ENCODE measurements at regions not wholly inside any gene's neighbourhood (a gene's known extent, or its start where the extent isn't known, plus 50 kb on each side); places are given as distances from the start of the nearest gene placed in this dataset.

DNA sequence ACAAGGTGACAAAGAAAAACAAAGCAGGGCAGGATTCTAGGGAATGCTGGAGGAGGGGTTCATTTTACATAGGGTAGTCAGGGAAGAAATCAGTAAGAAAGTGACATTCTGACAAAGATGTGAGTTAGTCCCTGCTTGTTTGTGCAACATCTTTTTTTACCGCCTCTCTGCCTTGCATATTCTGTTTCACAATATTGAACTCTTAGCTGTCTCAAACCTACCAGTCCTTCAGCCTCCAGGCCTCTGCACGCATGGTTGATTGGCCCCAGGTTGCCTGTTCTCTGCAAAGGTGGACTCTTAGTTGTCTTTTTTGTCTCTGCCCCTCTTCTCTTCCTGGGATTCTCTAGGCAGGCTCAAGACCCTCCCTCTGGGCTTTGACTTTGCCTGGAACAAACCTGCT, 152.2 kb upstream of the RUNX1 start:
- Histone ChIP-seq H3K56ac (ENCODE audit: insufficient read length, low read depth, low read length) (no peak overlapping the region), H3K18ac (ENCODE audit: insufficient read length, low read depth, low read length) (no peak overlapping the region), H3K27me3 (ENCODE audit: insufficient read depth, low read length) (no peaks in the 10 kb centered on the region), H3K23me2 (ENCODE audit: insufficient read length, low read depth, low read length, poor library complexity, severe bottlenecking) (no peaks in the 10 kb centered on the region), H4K20me1 (ENCODE audit: control insufficient read depth, insufficient read depth, insufficient read length) (no peaks in the 10 kb centered on the region), H2AK5ac (ENCODE audit: insufficient read length, low read length) (no peak overlapping the region), H3K23ac (ENCODE audit: insufficient read length, low read depth, low read length) (no peak overlapping the region), H3T11ph (ENCODE audit: low read length) (no peak overlapping the region), H2BK15ac (ENCODE audit: low read depth, low read length) (no peak overlapping the region), H3K9ac (ENCODE audit: extremely low read depth, insufficient read length, low read length) (no peak overlapping the region), H4K5ac (ENCODE audit: insufficient read length, low read depth, low read length) (no peak overlapping the region), H2BK120ac (ENCODE audit: low read depth, low read length, poor library complexity, severe bottlenecking) (no peak overlapping the region), H3K4ac (ENCODE audit: low read depth, low read length) (no peak overlapping the region), H2AFZ (ENCODE audit: low read length) (no peak overlapping the region), H3K14ac (ENCODE audit: insufficient read depth, low read length) (no peak overlapping the region), H3K79me1 (ENCODE audit: insufficient read depth, low read depth, low read length, poor library complexity, severe bottlenecking) (no peaks in the 10 kb centered on the region), H4K91ac (ENCODE audit: insufficient read length, low read depth, low read length) (no peak overlapping the region), H4K8ac (replicated peaks; ENCODE audit: insufficient read length, low read depth, low read length) (no peak overlapping the region), H3K79me2 (ENCODE audit: insufficient read depth, low read length) (no peaks in the 10 kb centered on the region), H3K27ac (ENCODE audit: insufficient read length, low read depth, low read length) (no peak overlapping the region), H3K4me1 (ENCODE audit: insufficient read depth, low read length) (no peaks in the 10 kb centered on the region), H2BK5ac (ENCODE audit: insufficient read length, low read length) (no peak overlapping the region), H3K9me3 (ENCODE audit: control insufficient read depth, low read depth, low read length) (no peaks in the 10 kb centered on the region), H3K4me2 (ENCODE audit: insufficient read depth, insufficient read length, low read length) (no peak overlapping the region), H2BK20ac (ENCODE audit: low read depth, low read length, poor library complexity, severe bottlenecking) (no peak overlapping the region), H2BK12ac (ENCODE audit: insufficient read length, low read depth, low read length) (no peak overlapping the region)
- Mint-ChIP-seq H3K4me3 (no peak overlapping the region), H3K9me3 (peaks cover 0 to 2% of the 10 kb centered on the region in 2 experiments; a peak in 1 of 5 replicates), H3K27me3 (ENCODE audit: low read depth) (no peaks in the 10 kb centered on the region), H3K27ac (no peak overlapping the region; a peak in 1 of 7 replicates), H3K4me1 (peaks cover 8 to 16% of the 10 kb centered on the region in 2 experiments), H3K36me3 (ENCODE audit: insufficient read depth in 1 of 3, low read depth in 3 of 3) (no peaks in the 10 kb centered on the region; a peak in 1 of 7 replicates)
- no CpG with 5 or more reads among the region's 2 CpGs for WGBS (ENCODE audit: extremely low coverage, insufficient read length, low lambda C conversion rate)
- DNase-seq: no peak
- TF ChIP-seq, protein P1, sequence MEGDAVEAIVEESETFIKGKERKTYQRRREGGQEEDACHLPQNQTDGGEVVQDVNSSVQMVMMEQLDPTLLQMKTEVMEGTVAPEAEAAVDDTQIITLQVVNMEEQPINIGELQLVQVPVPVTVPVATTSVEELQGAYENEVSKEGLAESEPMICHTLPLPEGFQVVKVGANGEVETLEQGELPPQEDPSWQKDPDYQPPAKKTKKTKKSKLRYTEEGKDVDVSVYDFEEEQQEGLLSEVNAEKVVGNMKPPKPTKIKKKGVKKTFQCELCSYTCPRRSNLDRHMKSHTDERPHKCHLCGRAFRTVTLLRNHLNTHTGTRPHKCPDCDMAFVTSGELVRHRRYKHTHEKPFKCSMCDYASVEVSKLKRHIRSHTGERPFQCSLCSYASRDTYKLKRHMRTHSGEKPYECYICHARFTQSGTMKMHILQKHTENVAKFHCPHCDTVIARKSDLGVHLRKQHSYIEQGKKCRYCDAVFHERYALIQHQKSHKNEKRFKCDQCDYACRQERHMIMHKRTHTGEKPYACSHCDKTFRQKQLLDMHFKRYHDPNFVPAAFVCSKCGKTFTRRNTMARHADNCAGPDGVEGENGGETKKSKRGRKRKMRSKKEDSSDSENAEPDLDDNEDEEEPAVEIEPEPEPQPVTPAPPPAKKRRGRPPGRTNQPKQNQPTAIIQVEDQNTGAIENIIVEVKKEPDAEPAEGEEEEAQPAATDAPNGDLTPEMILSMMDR (conservative IDR thresholded peaks at IDR 0.05): no peak

Measured in H9 (cell line).